ENCODE measurements at regions not wholly inside any gene's neighbourhood (a gene's known extent, or its start where the extent isn't known, plus 50 kb on each side); places are given as distances from the start of the nearest gene placed in this dataset.
"Not testable (repeated sequence)": the region's sequence is repeated elsewhere in the genome, so short reads cannot be mapped to it uniquely, and the experiment has no call there.

GRCh38 chr2:76149846-76150245, 439.1 kb upstream of the GCFC2 start:
- no peak for DNase-seq (ENCODE audit: low read depth, low spot score)
- no peak overlapping the region for H3K4me3 ChIP-seq (ENCODE audit: low read depth, low read length)
- TF ChIP-seq CTCF (IDR thresholded peaks at IDR 0.05; ENCODE audit: low read depth, low read length) = no peak
- in situ Hi-C loops (cut with HindIII; ENCODE audit: low sequenced_read_pairs) = no loop called here

- in situ Hi-C loops (cut with HindIII; ENCODE audit: low sequenced_read_pairs); DNase-seq (ENCODE audit: low read depth, low spot score); H3K4me3 ChIP-seq (ENCODE audit: low read depth, low read length): not testable (repeated sequence)
Measured at GRCh38 chr2:76139303-76139702, 428.6 kb upstream of the GCFC2 start.

- in situ Hi-C loops (cut with HindIII; ENCODE audit: low sequenced_read_pairs) = no loop called here
- no peak for TF ChIP-seq CTCF (IDR thresholded peaks at IDR 0.05; ENCODE audit: low read depth, low read length)
- no peak for DNase-seq (ENCODE audit: low read depth, low spot score)
- no peak overlapping the region for H3K4me3 ChIP-seq (ENCODE audit: low read depth, low read length)
Measured at GRCh38 chr2:76128622-76129021, 417.9 kb upstream of the GCFC2 start.

- H3K4me3 ChIP-seq (ENCODE audit: low read depth, low read length) = no peak overlapping the region
- no peak for TF ChIP-seq CTCF (IDR thresholded peaks at IDR 0.05; ENCODE audit: low read depth, low read length)
- in situ Hi-C loops (cut with HindIII; ENCODE audit: low sequenced_read_pairs) = no loop called here
- no peak for DNase-seq (ENCODE audit: low read depth, low spot score)
Measured at GRCh38 chr2:76120176-76120575, 409.5 kb upstream of the GCFC2 start.

- no peak for TF ChIP-seq CTCF (IDR thresholded peaks at IDR 0.05; ENCODE audit: low read depth, low read length)
- no peak overlapping the region for H3K4me3 ChIP-seq (ENCODE audit: low read depth, low read length)
- no peak for DNase-seq (ENCODE audit: low read depth, low spot score)
- in situ Hi-C loops (cut with HindIII; ENCODE audit: low sequenced_read_pairs) = no loop called here
Measured at GRCh38 chr2:76089683-76090082, 379.0 kb upstream of the GCFC2 start.

- H3K4me3 ChIP-seq (ENCODE audit: low read depth, low read length) = no peak overlapping the region
- no peak for TF ChIP-seq CTCF (IDR thresholded peaks at IDR 0.05; ENCODE audit: low read depth, low read length)
- in situ Hi-C loops (cut with HindIII; ENCODE audit: low sequenced_read_pairs) = no loop called here
- no peak for DNase-seq (ENCODE audit: low read depth, low spot score)
Measured at GRCh38 chr2:76083248-76083647, 372.5 kb upstream of the GCFC2 start.

GRCh38 chr2:76082509-76082908, 371.8 kb upstream of the GCFC2 start:
- in situ Hi-C loops (cut with HindIII; ENCODE audit: low sequenced_read_pairs) = no loop called here
- no peak for DNase-seq (ENCODE audit: low read depth, low spot score)
- no peak for TF ChIP-seq CTCF (IDR thresholded peaks at IDR 0.05; ENCODE audit: low read depth, low read length)
- no peak overlapping the region for H3K4me3 ChIP-seq (ENCODE audit: low read depth, low read length)
